GM23338 (cell line): ENCODE measurements at regions not wholly inside any gene's neighbourhood (a gene's known extent, or its start where the extent isn't known, plus 50 kb on each side); places are given as distances from the start of the nearest gene placed in this dataset.

Source experiments
- ATAC-seq: fragments of 200-7000 bp; cut with Tn5 transposase; 3 replicates; pipeline ENCODE4 v1.9.1; 2020
- DNase-seq: peaks from one replicate; pipeline ENCODE4 v3.0.0-alpha.2; 2015; ENCODE audit warnings: low spot score
- H2AFZ ChIP-seq: fragments of 200-600 bp; sonication (generic); 2 replicates; pipeline ENCODE4 v1.8.0; 2016; ENCODE audit warnings: antibody characterized with exemption, mild to moderate bottlenecking, moderate library complexity
- H3F3A ChIP-seq: fragments of 200-600 bp; sonication (generic); replicated peaks from 2 replicates; pipeline ENCODE4 v1.8.0; 2017; ENCODE audit warnings: antibody characterized with exemption, mixed run types, low read depth
- H3K27ac ChIP-seq: fragments of 200-600 bp; sonication (generic); 2 replicates; pipeline ENCODE4 v1.6.1; 2016; ENCODE audit warnings: low read depth
- H3K27me3 ChIP-seq: fragments of 200-600 bp; sonication (generic); 2 replicates; pipeline ENCODE4 v1.8.0; 2016; ENCODE audit warnings: mild to moderate bottlenecking, mixed run types, moderate library complexity; ENCODE audit not compliant: insufficient read depth
- H3K36me3 ChIP-seq: fragments of 200-600 bp; sonication (generic); 2 replicates; pipeline ENCODE4 v1.8.0; 2016; ENCODE audit warnings: mild to moderate bottlenecking; ENCODE audit not compliant: insufficient read depth
- H3K4me1 ChIP-seq: fragments of 200-600 bp; sonication (generic); 2 replicates; pipeline ENCODE4 v1.8.0; 2016; ENCODE audit warnings: mild to moderate bottlenecking, moderate library complexity; ENCODE audit not compliant: insufficient read depth
- H3K4me2 ChIP-seq: fragments of 200-600 bp; sonication (generic); 2 replicates; pipeline ENCODE4 v1.7.1; 2017; ENCODE audit warnings: mixed run types
- H3K4me3 ChIP-seq: fragments of 200-600 bp; sonication (generic); 2 replicates; pipeline ENCODE4 v1.6.1; 2016; ENCODE audit warnings: mixed run types
- H3K79me2 ChIP-seq: fragments of 200-600 bp; sonication (generic); replicated peaks from 2 replicates; pipeline ENCODE4 v1.8.0; 2017; ENCODE audit warnings: mild to moderate bottlenecking; ENCODE audit not compliant: insufficient read depth
- H3K9me2 ChIP-seq: fragments of 200-600 bp; sonication (generic); 2 replicates; pipeline ENCODE4 v1.8.0; 2017; ENCODE audit not compliant: insufficient read depth
- H4K20me1 ChIP-seq: fragments of 200-600 bp; sonication (generic); replicated peaks from 2 replicates; pipeline ENCODE4 v1.8.0; 2017; ENCODE audit warnings: mild to moderate bottlenecking; ENCODE audit not compliant: insufficient read depth
- H3K27ac Mint-ChIP-seq: 2 replicates; pipeline ENCODE4 v1.8.0; 2020; ENCODE audit warnings: inconsistent platforms, mild to moderate bottlenecking, moderate library complexity, mixed read lengths
- H3K27me3 Mint-ChIP-seq: 3 replicates; pipeline ENCODE4 v1.8.0; 2022; ENCODE audit warnings: low read depth, mild to moderate bottlenecking, moderate library complexity, mixed read lengths, inconsistent platforms; ENCODE audit not compliant: insufficient read depth, poor library complexity
- H3K36me3 Mint-ChIP-seq: 3 replicates; pipeline ENCODE4 v1.8.0; 2021; ENCODE audit warnings: low read depth, mild to moderate bottlenecking, inconsistent platforms, moderate library complexity, mixed read lengths
- H3K4me1 Mint-ChIP-seq: 3 replicates; pipeline ENCODE4 v1.8.0; 2020; ENCODE audit warnings: mild to moderate bottlenecking, inconsistent platforms, mixed read lengths
- H3K4me3 Mint-ChIP-seq: 3 replicates; pipeline ENCODE4 v1.8.0; 2021; ENCODE audit warnings: moderate library complexity, mild to moderate bottlenecking, inconsistent platforms, mixed read lengths
- H3K9me3 Mint-ChIP-seq: 3 replicates; pipeline ENCODE4 v1.8.0; 2020; ENCODE audit warnings: moderate library complexity, mild to moderate bottlenecking, inconsistent platforms, mixed read lengths
- CREB1 ChIP-seq: fragments of 250-450 bp; sonication (Bioruptor Pico); IDR thresholded peaks from 2 replicates; pipeline ENCODE4 v1.5.0; 2020; ENCODE audit warnings: low read depth, mild to moderate bottlenecking, moderate library complexity
- CTCF ChIP-seq, 2 experiments: fragments of 200-600 bp in 1 of 2; sonication (generic) in 1 of 2; conservative IDR thresholded peaks; 2 replicates each; pipeline versions ENCODE4 v1.5.1 to v1.6.1; 2016 to 2017; ENCODE audit warnings: antibody characterized with exemption in 2 of 2, low read depth in 2 of 2, mild to moderate bottlenecking in 2 of 2, moderate library complexity in 1 of 2
- ETS1 ChIP-seq: IDR thresholded peaks from 2 replicates; pipeline ENCODE4 v1.6.1; 2016; ENCODE audit warnings: antibody characterized with exemption
- EZH2 ChIP-seq: fragments of 200-600 bp; sonication (generic); IDR thresholded peaks from one replicate; pipeline ENCODE4 v1.8.0; 2017; ENCODE audit warnings: antibody characterized with exemption, mild to moderate bottlenecking, low read depth; ENCODE audit not compliant: unreplicated experiment
- EZH2phosphoT487 ChIP-seq: fragments of 200-600 bp; sonication (generic); IDR thresholded peaks from one replicate; pipeline ENCODE4 v1.8.1; 2018; ENCODE audit warnings: antibody characterized with exemption; ENCODE audit not compliant: unreplicated experiment
- JUNB ChIP-seq: IDR thresholded peaks from one replicate; pipeline ENCODE4 v1.6.1; 2016; ENCODE audit warnings: antibody characterized with exemption; ENCODE audit not compliant: unreplicated experiment
- POLR2AphosphoS5 ChIP-seq: IDR thresholded peaks from 2 replicates; pipeline ENCODE4 v1.6.1; 2016; ENCODE audit warnings: antibody characterized with exemption, low read depth
- REST ChIP-seq: IDR thresholded peaks from one replicate; pipeline ENCODE4 v1.6.1; 2018; ENCODE audit warnings: antibody characterized with exemption; ENCODE audit not compliant: unreplicated experiment
- ZNF114 ChIP-seq: fragments of 250-450 bp; sonication (Bioruptor Pico); IDR thresholded peaks from 2 replicates; pipeline ENCODE4 v1.5.0; 2020; ENCODE audit warnings: mild to moderate bottlenecking, moderate library complexity
- ZNF331 ChIP-seq: fragments of 250-450 bp; sonication (Bioruptor Pico); IDR thresholded peaks from 2 replicates; pipeline ENCODE4 v1.5.0; 2020; ENCODE audit warnings: low read depth, mild to moderate bottlenecking, moderate library complexity

GRCh38 chr2:22350621-22351020 is 1034.4 kb upstream of the KLHL29 start:
- H3K4me3 Mint-ChIP-seq = no peak overlapping the region
- H3K4me1 Mint-ChIP-seq = peaks cover under 1% of the 10 kb centered on the region; the same call in 1 of the 3 replicates
- Histone ChIP-seq H3K4me1 (no peaks in the 10 kb centered on the region), H2AFZ (no peak overlapping the region), H3K4me3 (no peak overlapping the region), H3K27ac (no peak overlapping the region), H3K79me2 (no peaks in the 10 kb centered on the region), H3K9me2 (no peaks in the 10 kb centered on the region), H3K36me3 (no peaks in the 10 kb centered on the region), H3K27me3 (no peaks in the 10 kb centered on the region), H3K4me2 (no peak overlapping the region), H3F3A (no peaks in the 10 kb centered on the region), H4K20me1 (no peaks in the 10 kb centered on the region)
- H3K27me3 Mint-ChIP-seq = no peaks in the 10 kb centered on the region
- no peak for TF ChIP-seq REST
- no peak for TF ChIP-seq POLR2AphosphoS5
- no peak for TF ChIP-seq JUNB
- TF ChIP-seq ZNF114 (CRISPR knock-in tag) = no peak
- TF ChIP-seq EZH2 = no peak
- no peak for TF ChIP-seq ZNF331 (CRISPR knock-in tag)
- TF ChIP-seq CTCF (conservative IDR thresholded peaks at IDR 0.05; ENCODE audit: low read depth in 2 of 2) = no peak
- TF ChIP-seq EZH2phosphoT487 = no peak
- no peak for TF ChIP-seq CREB1 (CRISPR knock-in tag)
- no peaks in the 10 kb centered on the region for H3K36me3 Mint-ChIP-seq
- ATAC-seq (no peak), DNase-seq (no peak)
- no peak overlapping the region for H3K27ac Mint-ChIP-seq
- H3K9me3 Mint-ChIP-seq = no peaks in the 10 kb centered on the region

- Histone ChIP-seq H3K27me3 (no peaks in the 10 kb centered on the region), H2AFZ (no peak overlapping the region), H3K4me1 (no peaks in the 10 kb centered on the region), H3K9me2 (no peaks in the 10 kb centered on the region), H3K4me2 (no peak overlapping the region), H3K79me2 (no peaks in the 10 kb centered on the region), H3K4me3 (no peak overlapping the region), H4K20me1 (no peaks in the 10 kb centered on the region), H3K36me3 (no peaks in the 10 kb centered on the region), H3K27ac (no peak overlapping the region), H3F3A (no peaks in the 10 kb centered on the region)
- no peaks in the 10 kb centered on the region for H3K9me3 Mint-ChIP-seq
- peak; percentile 83 for ATAC-seq
- H3K4me3 Mint-ChIP-seq = no peak overlapping the region
- H3K27ac Mint-ChIP-seq = no peak overlapping the region
- H3K27me3 Mint-ChIP-seq = no peaks in the 10 kb centered on the region
- no peaks in the 10 kb centered on the region for H3K36me3 Mint-ChIP-seq
- DNase-seq = peak; percentile 64
- no peak for TF ChIP-seq ZNF114 (CRISPR knock-in tag)
- TF ChIP-seq POLR2AphosphoS5 = no peak
- TF ChIP-seq CTCF (conservative IDR thresholded peaks at IDR 0.05; ENCODE audit: low read depth in 2 of 2) = peak; percentile 84 to 85
- TF ChIP-seq ZNF331 (CRISPR knock-in tag) = no peak
- TF ChIP-seq ETS1 = no peak
- H3K4me1 Mint-ChIP-seq = peaks cover 18% of the 10 kb centered on the region
Observed at GRCh38 chr2:22355816-22356433, 1029.1 kb upstream of the KLHL29 start.
